Lower leg skin (tissue), 3 donors: ENCODE measurements at regions not wholly inside any gene's neighbourhood (a gene's known extent, or its start where the extent isn't known, plus 50 kb on each side); places are given as distances from the start of the nearest gene placed in this dataset.

Source experiments
- CTCF ChIP-seq, 3 donors: fragments of 450-650 bp; IDR thresholded peaks; one replicate each; pipeline ENCODE4 v1.5.1; 2016; ENCODE audit warnings: antibody characterized with exemption in 3 of 3, mild to moderate bottlenecking in 3 of 3, moderate library complexity in 2 of 3
- POLR2A ChIP-seq, 2 donors: fragments of 450-650 bp; IDR thresholded peaks; one replicate each; pipeline ENCODE4 v1.6.1; 2016 to 2017; ENCODE audit warnings: antibody characterized with exemption in 2 of 2, mild to moderate bottlenecking in 1 of 2, moderate library complexity in 1 of 2

GRCh38 chr1:193926956-193927355, 740.5 kb upstream of the B3GALT2 start:
- TF ChIP-seq CTCF (IDR thresholded peaks at IDR 0.05) (no peak), POLR2A (IDR thresholded peaks at IDR 0.05) (no peak)
